Activated naive CD8-positive, alpha-beta T cell treated with anti-CD3 and anti-CD28 coated beads, Interleukin-2, amount 50 U/mL, for 24 hours (primary cell): ENCODE measurements at regions not wholly inside any gene's neighbourhood (a gene's known extent, or its start where the extent isn't known, plus 50 kb on each side); places are given as distances from the start of the nearest gene placed in this dataset.

ENCODE experiments used
- ATAC-seq: fragments of 150-1000 bp; cut with Tn5 transposase; one replicate; pipeline ENCODE4 v1.10.0; 2021
- DNase-seq: peaks from one replicate; pipeline ENCODE4 v3.0.0; 2021
- H3K27ac Mint-ChIP-seq: one replicate; pipeline ENCODE4 v1.8.0; 2021; ENCODE audit warnings: mild to moderate bottlenecking, mixed read lengths
- H3K27me3 Mint-ChIP-seq: one replicate; pipeline ENCODE4 v1.8.0; 2021; ENCODE audit warnings: mixed read lengths
- H3K36me3 Mint-ChIP-seq: one replicate; pipeline ENCODE4 v1.8.0; 2021; ENCODE audit warnings: low read depth, mixed read lengths
- H3K4me1 Mint-ChIP-seq: one replicate; pipeline ENCODE4 v1.8.0; 2021; ENCODE audit warnings: mixed read lengths
- H3K4me3 Mint-ChIP-seq: one replicate; pipeline ENCODE4 v1.8.0; 2021; ENCODE audit warnings: mild to moderate bottlenecking, moderate library complexity, mixed read lengths
- H3K9me3 Mint-ChIP-seq: one replicate; pipeline ENCODE4 v1.8.0; 2021; ENCODE audit warnings: mixed read lengths

GRCh38 chr14:61125041-61125866 is 144.2 kb downstream of the SLC38A6 start:
- peaks cover 4% of the 10 kb centered on the region for H3K9me3 Mint-ChIP-seq
- ATAC-seq (no peak), DNase-seq (no peak)
- no peaks in the 10 kb centered on the region for H3K4me1 Mint-ChIP-seq
- H3K36me3 Mint-ChIP-seq: no peaks in the 10 kb centered on the region
- H3K27ac Mint-ChIP-seq: no peak overlapping the region
- H3K4me3 Mint-ChIP-seq: no peak overlapping the region
- H3K27me3 Mint-ChIP-seq: peaks cover 24% of the 10 kb centered on the region

- Mint-ChIP-seq H3K36me3 (no peaks in the 10 kb centered on the region), H3K27me3 (peaks cover 20% of the 10 kb centered on the region), H3K9me3 (peaks cover 4% of the 10 kb centered on the region), H3K4me3 (no peak overlapping the region), H3K4me1 (no peaks in the 10 kb centered on the region), H3K27ac (no peak overlapping the region)
- no peak for DNase-seq
- ATAC-seq: no peak
These were observed 141.8 kb downstream of the SLC38A6 start for GRCh38 chr14:61122862-61123261.

GRCh38 chr14:61121355-61121787 is 140.3 kb downstream of the SLC38A6 start:
- ATAC-seq: no peak
- Mint-ChIP-seq H3K36me3 (no peaks in the 10 kb centered on the region), H3K4me1 (no peaks in the 10 kb centered on the region), H3K27ac (no peak overlapping the region), H3K4me3 (no peak overlapping the region), H3K9me3 (peaks cover 4% of the 10 kb centered on the region), H3K27me3 (peaks cover 9% of the 10 kb centered on the region)
- no peak for DNase-seq

- Mint-ChIP-seq H3K9me3 (peaks cover 4% of the 10 kb centered on the region), H3K27ac (no peak overlapping the region), H3K36me3 (no peaks in the 10 kb centered on the region), H3K27me3 (peaks cover 4% of the 10 kb centered on the region), H3K4me1 (no peaks in the 10 kb centered on the region), H3K4me3 (no peak overlapping the region)
- DNase-seq (no peak), ATAC-seq (no peak)
These were observed 139.5 kb downstream of the SLC38A6 start for GRCh38 chr14:61120576-61120975.

GRCh38 chr14:61119006-61119405 is 138.0 kb downstream of the SLC38A6 start:
- Mint-ChIP-seq H3K4me1 (no peaks in the 10 kb centered on the region), H3K27me3 (no peaks in the 10 kb centered on the region), H3K4me3 (no peak overlapping the region), H3K36me3 (no peaks in the 10 kb centered on the region), H3K27ac (no peak overlapping the region), H3K9me3 (peaks cover 13% of the 10 kb centered on the region)
- ATAC-seq (no peak), DNase-seq (no peak)

- Mint-ChIP-seq H3K4me3 (no peak overlapping the region), H3K36me3 (no peaks in the 10 kb centered on the region), H3K27me3 (peaks cover 2% of the 10 kb centered on the region), H3K27ac (no peak overlapping the region), H3K9me3 (peaks cover 14% of the 10 kb centered on the region), H3K4me1 (no peaks in the 10 kb centered on the region)
- DNase-seq (no peak), ATAC-seq (no peak)
These were observed 135.3 kb downstream of the SLC38A6 start for GRCh38 chr14:61116369-61116768.

- H3K27me3 Mint-ChIP-seq: peaks cover 2% of the 10 kb centered on the region
- H3K36me3 Mint-ChIP-seq: no peaks in the 10 kb centered on the region
- H3K4me1 Mint-ChIP-seq: no peaks in the 10 kb centered on the region
- no peak overlapping the region for H3K4me3 Mint-ChIP-seq
- DNase-seq (no peak), ATAC-seq (no peak)
- H3K9me3 Mint-ChIP-seq: peaks cover 9% of the 10 kb centered on the region
- H3K27ac Mint-ChIP-seq: no peak overlapping the region
These were observed 132.6 kb downstream of the SLC38A6 start for GRCh38 chr14:61113561-61114225.

- H3K4me1 Mint-ChIP-seq: no peaks in the 10 kb centered on the region
- ATAC-seq: no peak
- H3K4me3 Mint-ChIP-seq: no peak overlapping the region
- H3K27me3 Mint-ChIP-seq: peaks cover 2% of the 10 kb centered on the region
- no peak for DNase-seq
- H3K9me3 Mint-ChIP-seq: peaks cover 9% of the 10 kb centered on the region
- no peaks in the 10 kb centered on the region for H3K36me3 Mint-ChIP-seq
- H3K27ac Mint-ChIP-seq: no peak overlapping the region
These were observed 131.5 kb downstream of the SLC38A6 start for GRCh38 chr14:61112506-61112905.

- Mint-ChIP-seq H3K9me3 (peaks cover 9% of the 10 kb centered on the region), H3K4me3 (no peak overlapping the region), H3K36me3 (no peaks in the 10 kb centered on the region), H3K27me3 (peaks cover 2% of the 10 kb centered on the region), H3K27ac (no peak overlapping the region), H3K4me1 (no peaks in the 10 kb centered on the region)
- DNase-seq (no peak), ATAC-seq (no peak)
These were observed 130.7 kb downstream of the SLC38A6 start for GRCh38 chr14:61111731-61112130.

- peaks cover 9% of the 10 kb centered on the region for H3K9me3 Mint-ChIP-seq
- H3K4me1 Mint-ChIP-seq: no peaks in the 10 kb centered on the region
- no peak overlapping the region for H3K4me3 Mint-ChIP-seq
- no peak for ATAC-seq
- no peak overlapping the region for H3K27ac Mint-ChIP-seq
- no peaks in the 10 kb centered on the region for H3K36me3 Mint-ChIP-seq
- DNase-seq: no peak
- peaks cover 2% of the 10 kb centered on the region for H3K27me3 Mint-ChIP-seq
These were observed 130.2 kb downstream of the SLC38A6 start for GRCh38 chr14:61111209-61111665.

GRCh38 chr14:61110316-61111082 is 129.5 kb downstream of the SLC38A6 start:
- no peaks in the 10 kb centered on the region for H3K36me3 Mint-ChIP-seq
- peaks cover 2% of the 10 kb centered on the region for H3K27me3 Mint-ChIP-seq
- H3K9me3 Mint-ChIP-seq: peaks cover 9% of the 10 kb centered on the region
- DNase-seq (no peak), ATAC-seq (no peak)
- no peaks in the 10 kb centered on the region for H3K4me1 Mint-ChIP-seq
- H3K27ac Mint-ChIP-seq: no peak overlapping the region
- no peak overlapping the region for H3K4me3 Mint-ChIP-seq

- Mint-ChIP-seq H3K4me3 (no peak overlapping the region), H3K4me1 (peaks cover 4% of the 10 kb centered on the region), H3K27ac (no peak overlapping the region), H3K27me3 (peaks cover 2% of the 10 kb centered on the region), H3K9me3 (peaks cover 8% of the 10 kb centered on the region), H3K36me3 (no peaks in the 10 kb centered on the region)
- DNase-seq (no peak), ATAC-seq (no peak)
These were observed 128.2 kb downstream of the SLC38A6 start for GRCh38 chr14:61109288-61109687.

- peaks cover 10% of the 10 kb centered on the region for H3K4me1 Mint-ChIP-seq
- peaks cover 2% of the 10 kb centered on the region for H3K27me3 Mint-ChIP-seq
- peaks cover 5% of the 10 kb centered on the region for H3K9me3 Mint-ChIP-seq
- no peaks in the 10 kb centered on the region for H3K36me3 Mint-ChIP-seq
- no peak overlapping the region for H3K4me3 Mint-ChIP-seq
- DNase-seq (no peak), ATAC-seq (no peak)
- no peak overlapping the region for H3K27ac Mint-ChIP-seq
These were observed 127.6 kb downstream of the SLC38A6 start for GRCh38 chr14:61108496-61109141.

GRCh38 chr14:61107869-61108493 is 126.9 kb downstream of the SLC38A6 start:
- H3K27ac Mint-ChIP-seq: no peak overlapping the region
- no peaks in the 10 kb centered on the region for H3K36me3 Mint-ChIP-seq
- DNase-seq (no peak), ATAC-seq (no peak)
- no peak overlapping the region for H3K4me3 Mint-ChIP-seq
- H3K9me3 Mint-ChIP-seq: peaks cover 5% of the 10 kb centered on the region
- H3K27me3 Mint-ChIP-seq: peaks cover 2% of the 10 kb centered on the region
- peaks cover 17% of the 10 kb centered on the region for H3K4me1 Mint-ChIP-seq
